Medulla oblongata (tissue), 1 donor: ENCODE measurements at regions not wholly inside any gene's neighbourhood (a gene's known extent, or its start where the extent isn't known, plus 50 kb on each side); places are given as distances from the start of the nearest gene placed in this dataset.
"Not testable (repeated sequence)": the region's sequence is repeated elsewhere in the genome, so short reads cannot be mapped to it uniquely, and the experiment has no call there.

Experiments used
- DNase-seq: peaks from one replicate; pipeline ENCODE4 v3.0.0-alpha.2; 2015; ENCODE audit errors: extremely low spot score

- not testable (repeated sequence) for DNase-seq
Observed at GRCh38 chr22:15583007-15583406, 55.0 kb downstream of the OR11H1 start.

GRCh38 chr22:15602199-15602598 is 74.2 kb downstream of the OR11H1 start:
- DNase-seq: not testable (repeated sequence)

GRCh38 chr22:15603111-15603510 is 75.1 kb downstream of the OR11H1 start:
- DNase-seq: not testable (repeated sequence)

- not testable (repeated sequence) for DNase-seq
Observed at GRCh38 chr22:15604176-15604575, 76.2 kb downstream of the OR11H1 start.

DNA sequence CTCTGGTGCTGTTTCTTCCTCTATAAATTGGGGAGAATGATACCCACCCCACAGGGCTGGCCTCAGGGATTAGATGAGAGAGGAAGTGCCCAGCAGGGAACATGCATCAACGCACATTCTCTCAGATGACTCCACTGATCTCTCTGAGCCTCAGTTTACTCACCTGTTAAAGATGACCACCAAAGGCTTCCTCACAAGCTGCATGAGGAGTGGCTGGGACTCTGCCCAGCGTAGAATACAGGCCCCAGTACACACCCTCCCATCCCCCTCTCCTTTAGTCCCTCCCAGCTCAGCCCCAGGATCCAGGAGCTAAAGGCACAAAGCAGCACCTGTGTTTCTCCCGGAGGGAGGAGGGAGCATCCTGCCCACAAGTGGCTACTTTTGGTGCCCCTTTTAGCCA is 76.7 kb downstream of the OR11H1 start:
- not testable (repeated sequence) for DNase-seq

DNA sequence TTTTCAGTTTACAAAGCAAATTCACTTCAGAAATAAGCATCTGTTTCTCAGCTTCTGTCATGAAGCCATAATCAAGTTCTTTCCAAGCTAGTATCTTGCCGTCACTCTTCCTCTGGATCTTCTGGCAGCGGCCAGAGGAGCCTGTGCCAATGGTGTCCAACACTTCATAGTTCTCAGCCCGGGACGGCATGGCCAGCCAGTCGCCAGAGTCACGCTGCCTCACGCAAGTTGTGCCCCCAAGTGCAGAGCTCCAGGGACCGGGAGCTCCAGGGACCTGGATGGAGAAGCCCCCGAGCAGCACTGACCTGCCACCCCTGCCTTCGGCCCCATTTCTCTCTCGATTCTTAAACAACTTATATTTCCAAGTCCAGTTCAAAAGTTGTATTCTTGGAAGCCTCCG is 76.9 kb upstream of the POTEH start:
- DNase-seq: peak; percentile 0

DNA sequence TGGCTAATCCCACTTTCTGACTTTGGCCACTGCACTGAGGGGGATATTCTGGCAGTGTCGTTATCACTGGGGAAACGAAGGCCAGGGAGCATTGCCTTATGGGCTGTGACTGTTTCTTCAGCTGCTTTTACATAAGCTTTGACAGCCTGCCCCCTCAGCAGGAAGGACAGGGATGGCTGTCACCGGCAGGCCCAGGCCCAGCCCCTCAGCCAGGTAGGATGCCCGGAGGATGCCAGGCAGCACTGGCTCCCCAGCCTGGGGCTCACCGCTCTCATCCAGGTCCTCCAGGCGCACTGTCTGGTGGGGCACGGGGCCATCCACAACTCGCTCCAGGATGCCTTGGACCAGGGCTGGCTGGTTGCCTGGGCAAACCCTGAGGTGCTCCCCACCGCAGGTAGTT is 74.7 kb upstream of the POTEH start:
- DNase-seq: not testable (repeated sequence)

DNA sequence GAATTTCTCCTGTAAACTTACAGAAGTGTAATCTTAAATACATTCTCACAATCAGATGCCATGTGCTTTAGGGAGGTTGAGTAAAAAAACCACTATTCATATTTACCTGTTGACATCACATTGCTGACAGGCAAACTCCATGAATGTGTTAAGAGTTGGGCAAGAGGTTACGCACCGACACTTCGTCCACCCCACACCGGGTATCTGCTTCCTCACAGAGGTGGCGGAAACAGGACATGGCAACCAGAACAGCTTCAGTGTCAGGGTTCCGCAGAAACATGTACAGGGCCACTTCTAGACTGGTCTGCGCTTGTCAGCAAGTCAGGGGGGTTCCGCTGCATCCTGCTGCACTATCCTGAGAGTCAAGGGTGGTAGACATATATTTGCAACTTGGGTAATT is 61.6 kb upstream of the POTEH start:
- DNase-seq: not testable (repeated sequence)

GRCh38 chr22:15636765-15637164 is 53.1 kb upstream of the POTEH start:
- DNase-seq: not testable (repeated sequence)

- not testable (repeated sequence) for DNase-seq
Observed at GRCh38 chr22:15637471-15637870, 52.4 kb upstream of the POTEH start.

DNA sequence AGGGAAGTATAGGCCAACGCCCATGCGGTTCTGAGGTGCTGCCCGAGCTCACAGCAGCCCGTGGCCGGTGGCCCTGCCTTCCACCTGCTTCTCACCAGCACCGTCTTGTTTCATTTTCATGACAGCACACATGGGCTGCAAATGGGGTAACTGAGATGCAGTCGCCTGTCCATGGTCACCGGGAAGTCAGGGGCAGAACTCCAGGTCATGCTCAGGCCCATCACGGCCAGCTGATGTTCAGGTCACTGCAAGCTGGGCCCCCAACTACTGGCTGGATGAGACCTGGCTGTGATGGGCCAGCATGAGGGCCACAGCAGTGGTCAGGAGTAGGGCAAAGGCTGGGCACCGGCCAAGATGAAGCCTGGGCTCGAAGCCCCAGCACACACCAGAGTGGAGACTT is 51.9 kb upstream of the POTEH start:
- DNase-seq: not testable (repeated sequence)
